H1 (cell line): ENCODE measurements at regions not wholly inside any gene's neighbourhood (a gene's known extent, or its start where the extent isn't known, plus 50 kb on each side); places are given as distances from the start of the nearest gene placed in this dataset.
A peak's percentile ranks its signal among the peaks of the same experiment; 100 is the strongest.

Experiments
- CTCF ChIA-PET: fragments of 300-600 bp; sonication (Branson Sonifier 250); formaldehyde crosslinking; loops from one replicate; lab custom pipeline; 2021; ENCODE audit not compliant: partially characterized antibody; lab: Charles Lee
- POLR2A ChIA-PET: fragments of 300-600 bp; sonication (Branson Sonifier 250); formaldehyde crosslinking; loops from one replicate; lab custom pipeline; 2021; ENCODE audit warnings: inconsistent platforms; ENCODE audit not compliant: partially characterized antibody; lab: Charles Lee
- DNase-seq, 2 experiments: peaks; one replicate each; pipeline versions ENCODE4 v3.0.0 to v3.0.0-alpha.2; 2010 to 2022; ENCODE audit warnings: low spot score in 2 of 2, low read depth in 1 of 2, mixed read lengths in 1 of 2
- FAIRE-seq: peaks from 2 replicates; lab custom pipeline; 2011; peaks lifted over from hg19 to GRCh38; lab: Jason Lieb, UNC
- H2AFZ ChIP-seq: 2 replicates; pipeline ENCODE4 v1.8.1; 2012; ENCODE audit warnings: low read length, inconsistent platforms
- H2AK5ac ChIP-seq: 2 replicates; pipeline ENCODE4 v1.6.1; 2013; ENCODE audit warnings: low read depth, low read length
- H2BK120ac ChIP-seq: replicated peaks from 2 replicates; pipeline ENCODE3; 2013; ENCODE audit warnings: low read depth, low read length, inconsistent platforms
- H2BK12ac ChIP-seq: 2 replicates; pipeline ENCODE4 v1.6.1; 2013; ENCODE audit warnings: low read depth, low read length
- H2BK15ac ChIP-seq: 2 replicates; pipeline ENCODE4 v1.6.1; 2013; ENCODE audit warnings: low read length
- H2BK20ac ChIP-seq: 2 replicates; pipeline ENCODE4 v1.6.1; 2013; ENCODE audit warnings: low read length
- H2BK5ac ChIP-seq: 2 replicates; pipeline ENCODE4 v1.6.1; 2013; ENCODE audit warnings: low read depth, low read length
- H3K14ac ChIP-seq: 2 replicates; pipeline ENCODE4 v1.6.1; 2013; ENCODE audit warnings: inconsistent platforms; ENCODE audit not compliant: insufficient read length
- H3K18ac ChIP-seq: 2 replicates; pipeline ENCODE4 v1.6.1; 2013; ENCODE audit warnings: low read length; ENCODE audit errors: extremely low read depth
- H3K23ac ChIP-seq: 2 replicates; pipeline ENCODE4 v1.6.1; 2013; ENCODE audit warnings: inconsistent platforms; ENCODE audit not compliant: insufficient read length
- H3K23me2 ChIP-seq: 2 replicates; pipeline ENCODE4 v1.6.1; 2013; ENCODE audit warnings: low read depth, low read length
- H3K27ac ChIP-seq: 2 replicates; pipeline ENCODE4 v1.6.1; 2011; ENCODE audit warnings: low read depth, low read length, inconsistent platforms
- H3K27me3 ChIP-seq, 4 experiments: replicated peaks in 1 of 4; 1 replicate in 1 of 4; 2 replicates in 3 of 4; pipeline versions ENCODE4 v1.6.1 to v1.8.1; 2011 to 2013; ENCODE audit warnings: low read length in 3 of 4, mild to moderate bottlenecking in 3 of 4, inconsistent platforms in 2 of 4, mixed read lengths in 2 of 4, moderate library complexity in 1 of 4; ENCODE audit not compliant: control insufficient read depth in 3 of 4, insufficient read depth in 3 of 4; ENCODE audit errors: extremely low read depth in 1 of 4
- H3K36me3 ChIP-seq, 4 experiments: 2 replicates each; pipeline versions ENCODE4 v1.6.1 to v1.8.1; 2011 to 2013; ENCODE audit warnings: mild to moderate bottlenecking in 4 of 4, low read length in 3 of 4, moderate library complexity in 2 of 4, control low read depth in 1 of 4, inconsistent platforms in 1 of 4; ENCODE audit not compliant: insufficient read depth in 4 of 4, control insufficient read depth in 2 of 4
- H3K4ac ChIP-seq: replicated peaks from 2 replicates; pipeline ENCODE3; 2013; ENCODE audit warnings: low read length, low read depth, mixed read lengths, inconsistent platforms; ENCODE audit not compliant: insufficient read length
- H3K4me1 ChIP-seq, 4 experiments: replicated peaks in 1 of 4; 1 replicate in 1 of 4; 2 replicates in 3 of 4; pipeline versions ENCODE4 v1.6.1 to v1.8.1; 2011 to 2013; ENCODE audit warnings: low read length in 3 of 4, inconsistent platforms in 2 of 4, mixed read lengths in 1 of 4; ENCODE audit not compliant: insufficient read depth in 4 of 4, control insufficient read depth in 3 of 4
- H3K4me2 ChIP-seq, 2 experiments: 2 replicates each; pipeline versions ENCODE4 v1.6.1 to v1.8.1; 2011 to 2013; ENCODE audit warnings: low read depth in 2 of 2, low read length in 2 of 2, control low read depth in 1 of 2, inconsistent platforms in 1 of 2, mild to moderate bottlenecking in 1 of 2; ENCODE audit not compliant: insufficient read depth in 1 of 2
- H3K4me3 ChIP-seq, 4 experiments: fragments of 200-600, 300-600 bp in 1 of 4; sonication (generic), shearing (Covaris generic), sonication (Bioruptor Twin) in 1 of 4; 2 replicates each; pipeline versions ENCODE4 v1.5.1 to v1.8.1; 2011 to 2016; ENCODE audit warnings: low read length in 4 of 4, low read depth in 3 of 4, control low read depth in 2 of 4, inconsistent platforms in 2 of 4, mild to moderate bottlenecking in 2 of 4, mixed read lengths in 1 of 4, moderate library complexity in 1 of 4; ENCODE audit not compliant: insufficient read depth in 2 of 4; ENCODE audit errors: extremely low read depth in 1 of 4
- H3K56ac ChIP-seq: replicated peaks from 2 replicates; pipeline ENCODE3; 2013; ENCODE audit warnings: low read depth, mild to moderate bottlenecking, mixed read lengths, low read length, inconsistent platforms; ENCODE audit not compliant: insufficient read length
- H3K79me1 ChIP-seq: 2 replicates; pipeline ENCODE4 v1.6.1; 2013; ENCODE audit warnings: low read depth, low read length, control low read depth
- H3K79me2 ChIP-seq, 2 experiments: 2 replicates each; pipeline versions ENCODE4 v1.6.1 to v1.8.1; 2012 to 2013; ENCODE audit warnings: low read length in 2 of 2, mild to moderate bottlenecking in 2 of 2, inconsistent platforms in 1 of 2; ENCODE audit not compliant: insufficient read depth in 2 of 2, control insufficient read depth in 1 of 2
- H3K9ac ChIP-seq, 4 experiments: replicated peaks in 1 of 4; 1 replicate in 1 of 4; 2 replicates in 3 of 4; pipeline versions ENCODE4 v1.6.1 to v1.8.1; 2011 to 2013; ENCODE audit warnings: low read depth in 3 of 4, low read length in 3 of 4, control low read depth in 2 of 4, mild to moderate bottlenecking in 2 of 4, moderate library complexity in 2 of 4, inconsistent platforms in 1 of 4; ENCODE audit errors: extremely low read depth in 1 of 4
- H3K9me3 ChIP-seq, 2 experiments: 2 replicates each; pipeline versions ENCODE4 v1.6.1 to v1.8.1; 2012 to 2013; ENCODE audit warnings: mild to moderate bottlenecking in 2 of 2, moderate library complexity in 2 of 2, control low read depth in 1 of 2, inconsistent platforms in 1 of 2, low read depth in 1 of 2, low read length in 1 of 2, mixed read lengths in 1 of 2; ENCODE audit not compliant: insufficient read depth in 2 of 2
- H4K20me1 ChIP-seq, 2 experiments: replicated peaks in 1 of 2; 2 replicates each; pipeline versions ENCODE3 to v1.8.1; 2011 to 2013; ENCODE audit warnings: inconsistent platforms in 2 of 2, low read length in 2 of 2, mild to moderate bottlenecking in 1 of 2; ENCODE audit not compliant: insufficient read depth in 2 of 2, control insufficient read depth in 1 of 2
- H4K5ac ChIP-seq: 2 replicates; pipeline ENCODE4 v1.6.1; 2013; ENCODE audit warnings: low read length, low read depth, mixed read lengths, inconsistent platforms; ENCODE audit not compliant: insufficient read length
- H4K8ac ChIP-seq: 2 replicates; pipeline ENCODE4 v1.8.0; 2013; ENCODE audit warnings: mild to moderate bottlenecking, moderate library complexity, low read length, inconsistent platforms; ENCODE audit not compliant: insufficient read depth; ENCODE audit errors: extremely low read depth
- H4K91ac ChIP-seq: replicated peaks from 2 replicates; pipeline ENCODE3; 2013; ENCODE audit warnings: low read length, mixed read lengths, inconsistent platforms; ENCODE audit not compliant: insufficient read length
- ATF3 ChIP-seq: IDR thresholded peaks from 2 replicates; pipeline ENCODE4 v1.6.1; 2011; ENCODE audit warnings: low read depth, mild to moderate bottlenecking, low read length; ENCODE audit not compliant: insufficient read depth
- E2F6 ChIP-seq: IDR thresholded peaks from 2 replicates; pipeline ENCODE4 v1.6.1; 2012; ENCODE audit warnings: inconsistent platforms
- GTF2F1 ChIP-seq: IDR thresholded peaks from 2 replicates; pipeline ENCODE4 v1.6.1; 2012; ENCODE audit warnings: low read depth, low read length, improper control_type of control experiment, borderline replicate concordance
- HDAC2 ChIP-seq, 2 experiments: fragments of 300-600 bp in 1 of 2; sonication (generic) in 1 of 2; IDR thresholded peaks; 2 replicates each; pipeline ENCODE4 v1.6.1; 2011 to 2012; ENCODE audit warnings: low read depth in 2 of 2, low read length in 2 of 2, mild to moderate bottlenecking in 2 of 2, moderate library complexity in 2 of 2, borderline replicate concordance in 1 of 2, inconsistent platforms in 1 of 2
- MAFK ChIP-seq: IDR thresholded peaks from 2 replicates; pipeline ENCODE4 v1.6.1; 2012; ENCODE audit warnings: low read depth, mild to moderate bottlenecking, improper control_type of control experiment, low read length
- PHF8 ChIP-seq: fragments of 200-600 bp; sonication (generic); conservative IDR thresholded peaks from 2 replicates; pipeline ENCODE4 v1.7.1; 2012; ENCODE audit warnings: low read depth, mild to moderate bottlenecking, inconsistent platforms, low read length, moderate library complexity
- RAD21 ChIP-seq, 2 experiments: IDR thresholded peaks in 1 of 2; conservative IDR thresholded peaks in 1 of 2; 2 replicates each; pipeline ENCODE4 v1.6.1; 2011; ENCODE audit warnings: low read depth in 2 of 2, low read length in 2 of 2, improper control_type of control experiment in 1 of 2, inconsistent platforms in 1 of 2, mild to moderate bottlenecking in 1 of 2, moderate library complexity in 1 of 2
- RNF2 ChIP-seq: fragments of 200-900, 300-1000 bp; sonication (generic); IDR thresholded peaks from 2 replicates; pipeline ENCODE4 v1.7.1; 2016; ENCODE audit warnings: borderline replicate concordance, low read depth, mild to moderate bottlenecking, antibody characterized with exemption, low read length; ENCODE audit not compliant: poor library complexity, severe bottlenecking; ENCODE audit errors: missing control alignments
- RXRA ChIP-seq: IDR thresholded peaks from 2 replicates; pipeline ENCODE4 v1.6.1; 2011; ENCODE audit warnings: low read depth, mild to moderate bottlenecking, low read length, moderate library complexity; ENCODE audit not compliant: insufficient read depth
- TAF1 ChIP-seq: IDR thresholded peaks from 2 replicates; pipeline ENCODE4 v1.6.1; 2011; ENCODE audit warnings: mild to moderate bottlenecking, low read depth, low read length
- TEAD4 ChIP-seq: IDR thresholded peaks from 2 replicates; pipeline ENCODE4 v1.6.1; 2012; ENCODE audit warnings: low read depth, low read length, inconsistent platforms, mixed read lengths
- WGBS, 2 experiments: shearing (Covaris generic) in 1 of 2; methylation state at CpG; one replicate each; pipeline versions ENCODE4 v1.1.6 to v1.1.7; 2013 to 2015; ENCODE audit warnings: low lambda C conversion rate in 2 of 2, mixed read lengths in 2 of 2, inconsistent platforms in 1 of 2, low coverage in 1 of 2, missing lambda C conversion rate in 1 of 2; ENCODE audit not compliant: insufficient replicate concordance in 2 of 2, insufficient coverage in 1 of 2, insufficient read length in 1 of 2; ENCODE audit errors: extremely low coverage in 1 of 2, missing lambda C conversion rate in 1 of 2; 5-methylcytosine and 5-hydroxymethylcytosine counted together

DNA sequence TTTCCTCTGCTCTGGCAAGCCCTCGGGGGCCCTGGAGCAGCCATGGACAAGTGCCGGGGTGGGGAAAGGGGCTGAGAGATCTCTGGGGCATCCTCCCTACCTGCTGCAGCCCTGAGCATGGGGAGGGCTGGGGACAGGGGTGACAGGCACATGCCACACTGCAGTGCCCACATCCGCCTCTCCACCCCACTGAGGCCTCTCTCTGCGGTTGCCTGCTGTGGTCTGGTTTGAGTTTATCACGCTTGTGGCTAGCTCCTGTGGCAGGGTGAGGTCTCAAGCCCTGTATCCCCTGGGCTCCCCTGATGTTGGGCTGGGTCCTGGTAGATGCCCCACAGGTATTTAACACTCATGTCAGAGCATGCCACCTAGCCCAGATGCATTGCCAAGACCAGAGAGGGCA lies 52.9 kb upstream of the MLN start:
- Histone ChIP-seq H3K4me3 (no peak overlapping the region), H3K4ac (no peak overlapping the region), H2AK5ac (no peak overlapping the region), H3K27me3 (no peaks in the 10 kb centered on the region), H4K91ac (no peak overlapping the region), H2BK20ac (0 out of 2 replicates have a peak overlapping the region, but pooled peaks have one; percentile 72), H3K79me2 (no peaks in the 10 kb centered on the region), H3K27ac (no peak overlapping the region), H2BK15ac (no peak overlapping the region), H2AFZ (no peak overlapping the region), H3K9me3 (no peaks in the 10 kb centered on the region), H3K23me2 (no peaks in the 10 kb centered on the region), H4K8ac (no peak overlapping the region), H3K79me1 (no peaks in the 10 kb centered on the region), H3K18ac (no peak overlapping the region), H2BK12ac (no peak overlapping the region), H2BK5ac (no peak overlapping the region), H3K4me1 (peaks cover 0 to 4% (median 2%) of the 10 kb centered on the region in 4 experiments; a peak in 5 of 7 replicates), H3K36me3 (no peaks in the 10 kb centered on the region), H3K14ac (no peak overlapping the region), H3K56ac (no peak overlapping the region), H3K9ac (no peak overlapping the region), H4K20me1 (no peaks in the 10 kb centered on the region), H2BK120ac (no peak overlapping the region), H4K5ac (no peak overlapping the region), H3K4me2 (no peak overlapping the region), H3K23ac (no peak overlapping the region)
- CTCF ChIA-PET, result interaction anchor here (0.8 to 11.6 kb wide), 8 partner anchors 13 to 198 kb away, joined by 3 to 87 read pairs (median 6); no protein-coding TSS in a partner anchor
- FAIRE-seq (no peak), DNase-seq (no peak)
- POLR2A ChIA-PET, result no interaction called here
- no peak for TF ChIP-seq RNF2
- no peak for TF ChIP-seq TEAD4
- no peak for TF ChIP-seq RAD21 (IDR thresholded peaks at IDR 0.05 in 1 of 2, conservative IDR thresholded peaks at IDR 0.05 in 1 of 2; ENCODE audit: low read depth in 2 of 2, low read length in 2 of 2)
- no peak for TF ChIP-seq ATF3
- TF ChIP-seq GTF2F1, result no peak
- TF ChIP-seq MAFK, result no peak
- no peak for TF ChIP-seq PHF8
- TF ChIP-seq E2F6, result no peak
- no peak for TF ChIP-seq RXRA
- TF ChIP-seq TAF1, result no peak
- no peak for TF ChIP-seq HDAC2 (IDR thresholded peaks at IDR 0.05; ENCODE audit: borderline replicate concordance in 1 of 2, low read depth in 2 of 2, low read length in 2 of 2)
- 92% methylated on average over 2 of the region's 5 CpGs; no CpG with 5 or more reads in 1 of the 2 experiments for WGBS, 2 experiments
